GF-D8 (cell line): ENCODE measurements at regions not wholly inside any gene's neighbourhood (a gene's known extent, or its start where the extent isn't known, plus 50 kb on each side); places are given as distances from the start of the nearest gene placed in this dataset.
"Not testable (repeated sequence)": the region's sequence is repeated elsewhere in the genome, so short reads cannot be mapped to it uniquely, and the experiment has no call there.

Source experiments
- DNase-seq: peaks from one replicate; lab custom pipeline; 2025; lab: John Stamatoyannopoulos, UW

DNA sequence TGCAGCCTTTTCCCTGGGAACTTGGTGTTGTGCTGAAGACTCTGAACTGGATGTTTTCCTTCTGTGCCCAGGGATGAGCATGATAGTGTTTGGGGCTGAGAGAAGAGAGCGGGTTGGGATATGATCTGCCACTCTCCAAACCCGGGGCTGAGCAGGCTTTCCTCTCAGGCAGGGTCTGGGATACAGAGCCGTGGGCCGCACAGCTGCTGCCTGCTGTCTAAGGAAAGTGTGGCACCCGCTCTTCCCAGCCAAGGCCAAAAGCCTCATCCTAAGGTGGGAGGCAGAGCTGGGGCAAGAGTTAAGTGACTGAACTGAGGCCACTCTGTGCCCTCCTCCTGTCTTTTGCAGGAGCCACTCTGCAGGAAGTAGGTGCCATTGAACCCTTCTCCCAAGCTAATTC, 83.6 kb upstream of the PITX1 start:
- no peak for DNase-seq

DNA sequence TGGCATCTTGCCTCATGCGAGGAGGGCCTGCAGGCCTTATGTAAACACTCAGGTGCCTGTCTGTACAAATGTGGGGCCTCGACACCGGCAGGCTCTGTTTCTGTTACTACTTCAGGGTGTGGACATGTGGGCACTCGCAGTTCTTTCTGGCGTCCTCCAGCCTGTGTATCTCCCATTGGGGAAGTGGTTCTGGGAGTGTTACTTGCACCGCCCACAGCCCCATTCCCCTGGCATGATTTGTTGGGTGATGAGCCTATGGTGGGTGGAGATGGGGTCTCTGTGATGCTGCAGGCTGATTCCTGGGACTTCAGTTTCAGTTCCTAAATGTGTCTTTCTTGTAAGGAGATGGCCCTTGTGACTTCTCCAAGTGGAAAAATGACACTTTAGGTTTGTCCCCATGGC, 82.1 kb upstream of the PITX1 start:
- DNase-seq = no peak

DNA sequence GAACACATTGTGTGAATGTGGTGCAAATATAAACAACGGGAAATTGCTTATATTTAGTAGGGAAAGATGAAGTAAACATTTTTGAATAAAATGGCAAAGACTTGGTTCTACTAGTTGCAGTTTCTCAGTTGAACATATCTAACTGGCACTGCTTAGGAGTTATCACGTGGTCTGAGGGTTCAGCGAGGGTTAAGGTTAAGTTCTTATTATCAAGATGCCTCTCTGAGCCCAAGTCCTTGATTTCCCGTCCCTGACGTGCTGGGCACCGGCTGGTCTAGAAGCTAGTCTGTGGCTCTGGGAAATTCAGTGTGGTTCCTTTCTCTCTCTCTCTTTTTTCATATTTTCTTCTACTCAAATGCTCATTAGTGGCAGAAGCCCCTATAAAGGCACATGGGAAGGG, 81.6 kb upstream of the PITX1 start:
- DNase-seq = no peak

DNA sequence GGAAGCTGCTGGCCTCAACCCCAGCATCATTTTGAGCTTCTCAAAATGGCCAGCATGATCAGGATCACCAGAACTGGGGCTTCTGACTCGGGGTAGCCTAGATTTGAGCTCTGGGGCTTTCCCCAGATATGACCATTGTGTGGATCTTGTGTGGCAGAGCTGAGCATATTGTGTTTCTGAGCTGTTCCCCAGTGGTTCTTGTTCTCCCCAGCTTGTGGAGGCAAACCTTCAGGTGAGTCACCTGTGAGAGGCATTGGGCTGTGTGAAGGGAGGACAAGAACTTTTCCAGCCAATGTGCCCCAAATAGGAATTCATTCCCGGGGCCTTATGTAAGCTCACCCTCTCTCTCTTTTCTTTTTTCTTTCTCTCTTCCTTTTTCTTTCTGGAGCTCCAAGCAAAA, 80.7 kb upstream of the PITX1 start:
- no peak for DNase-seq

DNA sequence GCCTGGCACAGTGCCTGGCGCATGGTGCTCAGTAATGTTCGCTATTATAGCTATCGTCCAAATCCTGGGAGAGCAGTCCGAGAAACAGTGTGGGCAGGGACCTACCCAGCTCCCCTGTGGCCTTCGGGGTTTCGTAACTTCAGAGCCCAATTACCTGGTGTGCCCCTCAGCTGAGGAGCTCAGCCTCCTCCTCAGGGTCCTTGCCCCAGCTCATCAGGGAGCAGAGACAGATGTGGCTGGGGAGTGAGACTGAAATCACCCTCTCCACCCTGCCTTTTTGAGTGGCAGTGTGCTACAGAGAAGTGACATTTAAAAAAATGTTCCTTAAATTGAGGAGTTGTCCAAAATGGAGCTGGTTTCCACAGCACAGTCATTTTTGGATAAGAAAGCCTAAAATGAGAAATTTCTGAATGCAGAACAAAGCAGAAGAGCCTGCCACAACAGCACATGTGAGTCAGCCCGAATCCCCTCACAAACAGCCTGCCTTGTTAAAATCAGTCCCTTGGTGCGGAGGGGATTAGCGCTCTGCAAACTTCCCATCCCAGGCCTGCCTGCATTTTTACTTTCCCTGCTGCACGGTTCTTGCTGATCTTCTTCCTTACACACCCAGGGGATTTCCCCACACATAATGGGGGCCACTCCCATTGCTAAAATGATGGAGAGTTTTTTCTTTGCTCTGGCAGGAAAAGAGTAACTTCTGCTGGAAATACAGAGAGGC, 78.1 kb upstream of the PITX1 start:
- DNase-seq = no peak

DNA sequence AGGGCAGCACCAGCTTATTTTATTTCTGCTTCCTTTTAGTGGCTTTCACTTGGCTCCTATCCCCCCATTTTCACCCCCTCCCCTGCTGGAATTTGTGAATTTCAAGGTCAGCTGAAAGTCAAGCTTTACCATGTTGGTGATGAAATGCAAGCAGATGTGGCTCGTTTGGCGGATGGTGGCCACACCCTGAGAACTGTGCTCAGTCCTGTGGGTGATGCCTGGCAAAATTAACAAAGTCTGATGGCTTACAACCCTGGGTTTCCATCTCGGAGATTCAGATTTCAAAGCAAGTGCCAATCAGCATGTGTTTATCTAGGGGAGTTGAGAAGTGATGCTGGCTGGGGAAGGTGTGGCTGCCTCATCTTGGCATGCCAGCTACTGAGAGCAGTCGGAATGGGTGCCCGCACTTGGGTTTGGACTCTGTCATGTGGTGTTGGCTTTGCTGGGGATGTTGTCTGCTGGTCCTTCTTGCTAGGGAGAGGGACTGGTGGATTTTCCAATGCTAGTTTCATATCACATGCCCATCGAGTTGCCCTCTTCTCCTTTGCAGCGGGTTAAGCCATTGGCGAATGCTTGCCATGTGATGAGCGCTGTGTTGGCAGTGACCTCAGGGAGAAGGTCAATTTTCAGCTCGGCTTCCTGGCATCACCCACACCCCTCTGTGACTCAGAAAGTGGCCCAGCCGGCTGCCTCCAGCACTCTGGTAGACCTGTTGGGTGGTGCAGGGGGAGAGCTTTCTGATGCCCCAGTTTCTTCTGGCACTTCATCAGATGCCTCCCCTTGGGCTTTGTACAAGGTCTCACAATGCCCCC, 77.0 kb upstream of the PITX1 start:
- no peak for DNase-seq

DNA sequence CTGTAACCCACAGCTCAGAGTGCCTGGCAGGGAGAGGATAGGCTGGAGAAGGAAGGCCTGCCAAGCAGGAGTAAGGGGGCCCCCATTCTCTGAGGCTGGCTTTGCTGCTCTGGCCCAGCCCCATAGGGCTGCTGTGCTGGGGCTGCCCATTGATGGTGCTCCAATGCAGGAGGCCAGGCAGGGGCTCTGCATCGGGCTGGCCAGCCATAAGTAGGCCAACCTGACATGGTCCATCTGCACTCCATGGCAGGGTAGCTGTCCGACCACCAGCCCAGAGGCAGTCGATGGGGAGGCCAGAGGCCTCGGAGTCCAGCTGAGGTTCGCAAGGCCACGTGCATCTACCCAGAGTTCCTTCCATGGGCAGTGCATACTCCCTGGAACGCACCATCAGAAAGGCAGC, 75.0 kb upstream of the PITX1 start:
- no peak for DNase-seq

DNA sequence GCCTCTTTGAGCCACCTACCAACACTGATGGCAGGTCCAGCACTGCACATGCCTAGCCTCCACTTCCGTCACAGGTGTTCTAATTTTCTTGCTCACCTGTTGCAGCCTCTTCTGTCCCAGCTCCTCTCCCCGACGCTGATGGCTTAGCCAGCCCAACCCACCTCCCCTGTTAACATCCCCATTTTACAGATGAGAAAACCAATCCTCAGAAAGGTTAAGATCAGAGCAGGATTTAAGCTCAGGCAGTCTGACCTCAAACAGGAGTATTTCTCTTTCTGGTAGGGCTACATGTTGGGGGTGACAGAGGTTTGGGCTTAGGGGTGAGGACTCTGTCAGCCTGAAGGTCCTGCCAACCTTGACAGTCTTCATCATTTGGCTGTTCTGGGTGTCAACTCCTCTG, 74.5 kb upstream of the PITX1 start:
- no peak for DNase-seq

DNA sequence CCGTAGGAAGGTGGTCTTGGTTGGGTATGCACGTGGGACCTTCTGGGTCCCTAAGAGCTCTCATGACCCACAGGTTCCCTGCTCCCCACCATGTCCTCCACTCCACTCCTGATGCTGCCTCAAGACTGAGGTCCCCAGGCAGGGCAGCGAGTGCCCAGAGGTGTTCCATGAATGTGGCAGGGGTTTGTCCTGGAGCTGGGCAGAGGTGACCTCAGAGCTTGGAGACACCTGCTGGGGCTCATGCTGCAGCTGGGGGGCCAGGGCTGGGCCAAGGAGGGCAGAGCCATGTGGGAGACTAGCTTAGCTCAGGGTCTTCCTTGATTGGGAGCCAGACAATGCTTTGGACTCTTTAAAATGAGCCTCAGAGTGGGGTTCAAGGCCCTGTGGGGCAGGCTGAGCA, 74.0 kb upstream of the PITX1 start:
- DNase-seq = no peak

DNA sequence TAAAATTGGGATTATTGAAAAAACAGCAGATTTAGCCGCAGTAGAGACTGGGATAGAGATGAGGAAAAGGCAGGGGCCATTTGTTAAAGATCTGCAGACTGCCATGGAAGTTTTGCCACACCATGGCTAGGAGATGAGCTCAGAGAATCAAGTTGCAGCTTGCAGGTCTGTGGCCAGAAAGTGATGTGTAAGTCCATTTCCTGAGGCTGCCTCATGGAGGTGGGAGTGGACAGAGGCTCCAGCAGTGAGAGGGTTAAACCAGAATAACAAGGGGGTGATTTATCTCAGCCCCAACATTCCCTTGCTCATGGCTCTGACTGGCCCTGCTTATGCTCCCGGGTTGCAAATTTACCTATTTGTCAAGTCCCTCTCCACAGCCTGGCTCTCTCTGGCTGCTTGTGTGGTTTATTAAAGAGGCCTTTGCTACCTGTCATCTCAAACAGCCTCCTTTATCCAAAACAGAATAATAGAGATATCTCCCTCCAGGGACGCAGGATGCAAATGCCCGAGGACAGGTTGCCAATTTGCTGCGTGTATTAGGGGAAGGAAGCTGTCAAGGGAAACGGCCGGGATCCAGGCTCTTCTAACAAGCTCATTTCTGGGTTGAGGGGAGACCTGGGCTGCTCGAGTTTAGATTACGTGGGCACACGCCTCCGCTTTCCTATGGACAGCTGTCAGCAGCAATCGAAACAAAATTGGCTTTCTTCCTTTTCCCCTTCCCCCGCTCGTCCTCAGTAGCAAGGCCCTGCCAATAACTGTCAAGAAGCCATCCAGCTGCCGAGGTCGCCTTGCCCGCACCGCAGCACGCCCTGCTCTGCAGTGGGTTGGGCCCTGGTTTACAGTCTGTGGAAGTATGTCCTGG, 72.8 kb upstream of the PITX1 start:
- no peak for DNase-seq

DNA sequence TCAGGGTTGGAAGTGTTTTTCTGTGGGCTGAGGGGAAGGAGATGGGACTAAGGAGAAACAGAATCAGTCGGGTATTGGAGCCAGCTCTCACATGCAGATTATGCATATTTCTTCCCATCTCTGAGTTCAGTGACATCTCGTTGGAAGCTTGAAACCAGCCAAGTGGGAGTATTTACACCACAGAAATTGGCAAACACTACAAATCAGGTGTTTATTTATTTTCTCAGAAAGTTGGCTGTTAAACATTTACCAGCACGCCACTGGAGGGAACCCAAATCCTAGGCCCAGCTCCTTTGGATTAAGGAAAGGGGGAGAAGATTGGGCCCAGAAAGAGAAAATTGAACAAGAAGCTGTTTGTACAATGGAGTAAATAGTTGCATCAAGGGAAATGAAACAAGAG, 72.1 kb upstream of the PITX1 start:
- DNase-seq = no peak

DNA sequence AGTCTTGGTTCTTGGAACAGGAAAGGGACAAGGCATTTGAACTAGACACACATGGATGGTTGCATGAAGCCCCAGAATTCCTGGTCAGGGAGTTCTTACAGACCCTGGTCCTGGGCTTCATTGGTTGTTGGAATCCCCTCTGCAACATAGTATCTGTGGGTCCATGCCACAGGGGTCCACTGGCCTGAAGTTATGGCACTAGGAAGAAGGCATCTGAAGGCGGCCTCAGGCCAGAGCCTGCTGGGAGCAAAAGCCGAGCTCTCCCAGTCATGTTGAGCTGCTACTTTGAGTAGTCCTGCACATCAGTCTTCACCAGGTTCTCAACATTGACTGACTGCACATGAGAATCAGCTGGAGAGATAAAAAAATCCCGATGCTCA, 71.1 kb upstream of the PITX1 start:
- DNase-seq = no peak

DNA sequence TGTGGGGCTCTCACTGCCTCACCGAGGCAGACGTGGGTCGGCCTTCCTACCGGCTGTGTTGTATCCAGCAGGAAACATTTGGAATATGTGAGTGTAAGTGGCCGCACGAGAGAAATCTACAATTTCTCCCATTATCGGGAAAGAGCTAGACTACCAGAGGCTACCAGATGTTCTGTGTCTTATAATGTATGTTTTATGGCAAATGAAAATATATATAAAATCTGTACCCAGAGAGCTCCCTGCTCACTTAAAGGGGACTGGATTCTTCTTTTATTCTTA, 69.5 kb upstream of the PITX1 start:
- no peak for DNase-seq

DNA sequence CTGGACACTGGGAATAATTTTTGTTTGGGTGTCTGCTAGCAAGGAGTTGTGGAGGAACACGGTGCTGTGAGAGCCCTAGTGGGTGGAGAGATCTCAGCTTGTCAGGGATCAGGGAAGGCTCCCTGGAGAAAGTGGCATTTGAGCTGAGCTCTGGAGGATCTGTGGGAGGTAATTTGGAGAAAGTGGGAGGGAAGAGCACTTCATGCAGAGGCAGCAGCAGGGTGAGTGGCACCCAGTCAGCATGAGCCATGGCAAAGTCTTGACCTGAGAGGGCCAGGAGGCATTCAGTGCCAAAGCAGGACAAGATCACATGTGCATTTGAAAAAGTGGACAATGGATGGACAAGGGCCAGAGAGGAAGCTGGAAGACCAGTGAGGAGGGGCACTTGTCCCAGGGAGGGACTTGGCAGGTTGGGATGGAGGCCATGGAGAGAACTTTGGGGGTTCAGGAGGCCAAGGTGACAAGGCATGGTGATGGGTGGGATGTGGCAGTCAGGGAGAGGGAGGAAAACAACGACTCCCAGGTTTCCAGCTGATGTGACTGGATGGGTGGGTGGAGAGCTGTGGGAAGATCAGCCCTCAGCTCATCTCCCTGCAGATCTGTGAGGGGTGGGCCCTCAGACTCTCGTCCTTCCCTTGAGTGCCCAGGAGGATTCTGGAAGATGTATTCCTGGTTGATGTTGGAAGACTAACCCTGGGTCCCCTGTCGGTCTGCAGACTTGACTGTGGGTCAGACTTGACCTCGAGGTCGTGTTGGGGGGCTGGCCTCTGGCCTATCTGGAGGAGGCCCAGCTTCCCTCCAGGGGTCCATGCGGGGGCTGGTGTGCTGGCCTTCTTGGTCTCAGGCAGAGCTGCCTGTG, 68.9 kb upstream of the PITX1 start:
- no peak for DNase-seq

DNA sequence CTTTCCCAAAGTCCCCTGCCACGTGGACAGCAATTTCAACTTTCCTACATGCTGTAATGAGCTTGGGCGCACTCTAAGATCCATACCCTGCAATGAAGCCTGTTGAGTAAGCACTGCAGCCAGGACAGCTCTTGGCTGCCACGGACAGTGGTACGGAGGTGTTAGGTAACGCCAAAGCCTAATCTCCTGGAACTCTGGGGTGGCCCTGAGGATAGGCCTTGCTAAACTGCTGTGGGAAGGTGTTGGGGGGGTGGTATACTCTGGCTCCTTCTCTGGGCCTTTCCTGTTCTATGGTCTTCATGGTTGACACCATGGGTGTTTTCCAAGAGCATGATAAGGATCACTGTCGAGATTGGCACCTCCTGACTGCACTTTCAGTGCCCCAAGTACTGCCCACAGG, 66.4 kb upstream of the PITX1 start:
- DNase-seq = no peak

DNA sequence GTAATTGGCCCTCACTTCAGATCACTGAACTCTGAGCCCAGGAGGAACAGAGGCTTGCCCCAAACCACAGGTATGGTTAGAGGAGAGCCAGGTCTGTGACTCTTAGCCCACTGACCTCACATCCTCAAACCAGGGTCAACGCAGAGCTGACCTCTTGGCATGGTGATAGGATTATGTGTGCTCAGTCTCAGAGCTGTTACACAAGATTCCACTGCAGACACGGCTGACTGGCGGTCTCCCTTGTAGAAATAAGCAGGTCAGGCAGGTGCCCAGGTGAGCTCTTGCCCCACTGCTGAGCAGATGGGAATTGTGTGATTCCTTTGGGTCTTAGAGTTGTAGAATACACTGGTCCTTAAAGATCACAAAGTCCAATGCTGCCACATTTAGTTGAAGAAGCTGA, 66.0 kb upstream of the PITX1 start:
- no peak for DNase-seq

DNA sequence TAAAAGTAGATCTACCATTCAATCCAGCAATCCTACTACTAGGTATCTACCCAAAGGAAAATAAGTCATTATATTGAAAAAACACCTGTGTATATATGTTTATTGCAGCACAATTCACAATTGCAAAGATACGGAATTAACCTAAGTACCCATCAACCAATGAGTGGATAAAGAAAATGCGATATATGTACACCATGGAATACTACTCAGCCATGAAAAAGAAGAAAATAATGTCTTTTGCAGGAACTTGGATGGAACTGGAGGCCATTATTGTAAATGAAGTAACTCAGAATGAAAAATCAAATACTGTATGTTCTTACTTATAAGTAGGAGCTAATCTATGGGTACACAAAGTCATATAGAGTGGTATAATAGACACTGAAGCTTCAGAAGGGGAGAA, 63.4 kb upstream of the PITX1 start:
- no peak for DNase-seq

DNA sequence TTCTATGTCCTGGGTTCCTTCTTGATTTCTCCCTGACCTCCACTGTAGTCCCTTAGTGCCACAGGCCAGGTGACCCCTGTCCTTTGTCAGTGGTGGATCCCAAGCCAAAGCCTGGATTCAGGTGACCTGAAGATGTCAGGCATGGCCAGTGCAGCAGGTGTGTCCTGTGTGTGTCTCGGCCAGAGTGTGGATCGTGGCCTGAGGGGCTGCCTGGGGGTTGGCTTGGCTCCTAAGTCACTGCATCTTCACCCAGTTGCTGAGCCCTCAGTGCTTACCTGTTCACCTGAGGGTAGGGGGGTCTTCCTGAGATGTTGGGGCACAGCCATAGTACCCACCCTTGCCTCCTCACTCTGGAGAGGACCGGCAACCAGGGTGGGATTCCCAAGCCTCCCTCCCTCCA, 61.8 kb upstream of the PITX1 start:
- DNase-seq = no peak

DNA sequence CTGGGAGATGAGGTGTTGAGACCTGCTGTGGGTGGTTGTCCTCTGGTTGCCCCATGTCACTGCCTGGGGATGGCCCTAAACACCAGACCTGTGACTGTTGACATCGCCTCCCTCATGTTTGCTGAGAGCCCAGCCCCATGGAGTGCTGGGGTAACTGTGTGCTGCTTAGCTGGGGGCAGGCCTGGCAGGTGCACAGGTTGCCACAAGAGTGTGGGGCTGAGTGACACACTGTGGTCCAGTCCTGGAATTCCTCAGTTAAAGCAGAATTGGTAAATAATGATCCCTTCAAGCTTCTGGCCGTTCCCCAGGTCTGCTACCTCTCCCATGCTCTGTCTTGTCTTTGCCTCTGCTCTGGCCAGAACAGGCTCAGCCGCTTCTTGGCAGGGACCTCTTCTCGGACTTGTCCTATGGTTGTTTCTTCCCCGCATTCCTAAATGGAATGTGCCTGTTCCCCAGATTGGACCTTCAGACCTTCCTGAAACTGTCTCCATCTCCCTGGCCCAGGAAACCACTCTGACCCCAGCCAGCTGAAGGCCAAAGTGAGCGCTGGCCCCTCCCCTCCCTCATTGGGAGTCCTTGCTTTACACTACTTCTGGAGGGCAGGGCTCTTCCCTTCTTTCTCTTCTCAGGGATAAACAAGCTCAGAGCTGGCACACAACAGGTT, 61.2 kb upstream of the PITX1 start:
- no peak for DNase-seq

DNA sequence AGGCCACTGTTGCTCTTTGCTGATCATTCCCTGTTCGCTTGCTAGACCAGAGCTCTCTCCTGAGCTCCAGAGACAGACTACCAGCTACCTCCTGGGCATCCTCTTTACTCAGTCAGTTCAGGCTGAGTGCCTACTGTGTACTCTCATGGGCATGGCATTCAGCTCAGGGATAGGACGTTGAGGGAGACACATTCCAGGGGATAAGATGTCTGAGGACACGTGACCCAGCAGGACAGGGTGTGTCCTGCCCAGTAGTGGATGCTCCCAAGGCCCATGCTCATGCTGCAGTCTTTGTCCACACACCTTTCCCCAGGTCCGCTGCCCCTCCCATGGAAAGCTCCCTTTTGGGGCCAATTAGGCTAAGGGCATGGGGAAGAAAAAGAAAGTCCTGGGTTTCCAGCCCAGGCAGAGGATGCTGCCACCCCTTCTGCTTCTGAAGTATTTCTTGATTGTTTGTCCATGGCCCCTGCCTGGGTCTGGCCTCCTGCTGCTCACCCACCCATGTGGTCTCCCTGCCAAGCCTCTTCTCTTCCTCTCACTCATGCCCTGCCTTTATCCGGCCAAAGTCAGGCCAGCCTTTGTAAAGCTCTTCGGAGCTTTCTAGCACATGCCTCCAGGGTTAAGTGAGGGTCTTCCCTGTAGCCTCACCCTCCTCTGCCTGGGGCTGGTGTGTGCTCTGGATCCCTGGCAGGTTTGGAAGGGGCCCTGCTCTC, 60.5 kb upstream of the PITX1 start:
- DNase-seq = no peak

DNA sequence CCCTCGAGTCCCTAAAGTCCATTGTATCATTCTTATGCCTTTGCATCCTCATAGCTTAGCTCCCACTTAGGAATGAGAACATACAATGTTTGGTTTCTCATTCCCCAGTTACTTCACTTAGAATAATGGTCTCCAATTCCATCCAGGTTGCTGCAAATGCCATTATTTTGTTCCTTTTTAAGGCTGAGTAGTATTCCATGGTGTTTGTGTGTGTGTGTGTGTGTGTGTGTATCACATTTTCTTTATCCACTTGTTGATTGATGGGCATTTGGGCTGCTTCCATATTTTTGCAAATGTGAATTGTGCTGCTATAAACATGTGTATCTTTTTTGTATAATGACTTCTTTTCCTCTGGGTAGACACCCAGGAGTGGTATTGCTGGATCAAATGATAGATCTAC, 59.5 kb upstream of the PITX1 start:
- not testable (repeated sequence) for DNase-seq
